Hematopoietic multipotent progenitor cell (in vitro differentiated cells): ENCODE measurements at regions not wholly inside any gene's neighbourhood (a gene's known extent, or its start where the extent isn't known, plus 50 kb on each side); places are given as distances from the start of the nearest gene placed in this dataset.

Experiments used
- DNase-seq, 3 donors: peaks; one replicate each; pipeline ENCODE4 v3.0.0-alpha.2; 2011 to 2015; ENCODE audit warnings: low read depth in 2 of 3, low spot score in 2 of 3

DNA sequence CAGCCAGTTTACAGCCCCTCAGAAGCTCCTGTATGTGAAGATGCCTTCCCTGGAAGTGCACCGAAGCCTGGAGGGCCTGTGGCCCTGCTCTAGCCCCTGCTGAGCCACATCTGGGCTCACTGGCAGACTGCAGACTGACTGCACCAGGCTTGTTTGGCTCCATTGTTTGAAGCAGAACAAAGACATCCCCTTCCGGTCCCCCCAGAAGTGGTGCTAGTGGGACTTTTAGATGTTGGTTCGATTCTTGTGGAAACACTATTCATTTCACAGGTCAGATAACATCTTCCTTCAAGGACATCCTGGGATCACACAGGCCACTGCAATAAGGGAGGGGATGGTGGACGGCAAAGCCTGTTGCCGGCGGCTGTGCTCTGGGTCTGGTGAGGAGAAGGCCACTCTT is 57.8 kb upstream of the CBLN2 start:
- no peak for DNase-seq

DNA sequence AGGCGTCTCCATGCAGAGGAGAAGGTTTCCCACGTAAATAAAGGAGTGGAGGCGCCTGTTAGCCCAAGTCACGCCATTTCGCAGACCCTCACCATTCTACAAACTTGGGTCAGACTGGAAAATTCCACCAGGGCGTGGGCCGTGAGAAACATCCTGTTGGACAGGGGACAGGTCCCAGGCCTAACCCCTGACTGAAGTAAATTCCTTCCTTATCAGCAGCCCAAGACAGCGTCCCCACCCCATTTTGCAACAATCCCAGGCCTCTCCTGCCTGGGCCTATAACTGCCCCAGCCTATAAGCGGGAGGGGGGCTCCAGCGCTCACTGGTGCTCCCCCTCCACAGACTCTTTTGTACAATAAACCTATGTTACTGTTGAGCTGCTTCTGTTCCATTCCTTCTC is 57.3 kb upstream of the CBLN2 start:
- DNase-seq = no peak
